ENCODE measurements at regions not wholly inside any gene's neighbourhood (a gene's known extent, or its start where the extent isn't known, plus 50 kb on each side); places are given as distances from the start of the nearest gene placed in this dataset.

DNA sequence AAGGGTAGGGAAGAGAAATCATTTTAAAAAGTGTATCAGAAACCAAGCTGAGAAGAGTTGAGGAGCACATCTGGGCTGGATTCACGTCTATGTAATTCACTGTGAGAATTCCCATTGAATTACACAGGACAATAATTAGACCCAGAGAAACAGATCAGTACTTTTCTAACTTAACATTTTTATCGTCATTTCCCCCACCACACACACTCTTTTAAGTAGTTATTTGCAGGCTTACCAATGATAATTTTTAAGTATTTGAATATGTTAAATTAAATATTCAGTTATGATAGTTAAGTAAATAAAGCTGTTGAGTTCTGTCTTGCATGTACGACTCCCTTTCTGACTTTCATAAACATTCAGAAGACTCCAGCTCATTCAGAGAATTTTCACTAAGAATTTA lies 165.4 kb upstream of the PITX2 start:
- TF ChIP-seq TAF1 (IDR thresholded peaks at IDR 0.05; ENCODE audit: low read depth, low read length) (no peak), POLR2A (IDR thresholded peaks at IDR 0.05; ENCODE audit: low read depth, low read length) (no peak), POLR2AphosphoS5 (IDR thresholded peaks at IDR 0.05; ENCODE audit: low read depth, low read length) (no peak), PAX5 (IDR thresholded peaks at IDR 0.05; ENCODE audit: insufficient read depth, low read length, severe bottlenecking) (no peak), SPI1 (IDR thresholded peaks at IDR 0.05; ENCODE audit: low read depth, low read length) (no peak)
